Smooth muscle cell (in vitro differentiated cells): ENCODE measurements at regions not wholly inside any gene's neighbourhood (a gene's known extent, or its start where the extent isn't known, plus 50 kb on each side); places are given as distances from the start of the nearest gene placed in this dataset.

Experiments used
- DNase-seq: peaks from one replicate; lab custom pipeline; 2025; ENCODE audit not compliant: unreplicated experiment; lab: John Stamatoyannopoulos, UW
- H2AFZ ChIP-seq: fragments of 200-600 bp; sonication (generic); 2 replicates; pipeline ENCODE4 v1.6.0; 2016; ENCODE audit warnings: antibody characterized with exemption, low read depth, mild to moderate bottlenecking
- H3F3A ChIP-seq: fragments of 200-600 bp; sonication (generic); 2 replicates; pipeline ENCODE4 v1.6.0; 2017; ENCODE audit warnings: antibody characterized with exemption, low read depth
- H3K27ac ChIP-seq: fragments of 200-600 bp; sonication (generic); 2 replicates; pipeline ENCODE4 v1.5.1; 2016; ENCODE audit warnings: low read depth, mild to moderate bottlenecking
- H3K27me3 ChIP-seq: fragments of 200-600 bp; sonication (generic); 2 replicates; pipeline ENCODE4 v1.6.1; 2016; ENCODE audit warnings: low read depth, mild to moderate bottlenecking
- H3K36me3 ChIP-seq: fragments of 200-600 bp; sonication (generic); 2 replicates; pipeline ENCODE4 v1.5.1; 2016; ENCODE audit warnings: low read depth
- H3K4me1 ChIP-seq: fragments of 200-600 bp; sonication (generic); 2 replicates; pipeline ENCODE4 v1.5.1; 2016; ENCODE audit warnings: low read depth
- H3K4me2 ChIP-seq: fragments of 200-600 bp; sonication (generic); 2 replicates; pipeline ENCODE4 v1.6.0; 2016; ENCODE audit warnings: mild to moderate bottlenecking
- H3K4me3 ChIP-seq: fragments of 200-600 bp; sonication (generic); 2 replicates; pipeline ENCODE4 v1.5.1; 2016; ENCODE audit warnings: mild to moderate bottlenecking
- H3K79me2 ChIP-seq: fragments of 200-600 bp; sonication (generic); 2 replicates; pipeline ENCODE4 v1.6.0; 2016; ENCODE audit warnings: low read depth, mild to moderate bottlenecking
- H3K9ac ChIP-seq: fragments of 200-600 bp; sonication (generic); 2 replicates; pipeline ENCODE4 v1.6.0; 2016; ENCODE audit warnings: low read depth
- H3K9me3 ChIP-seq: fragments of 200-600 bp; sonication (generic); replicated peaks from 2 replicates; pipeline ENCODE4 v1.5.1; 2016; ENCODE audit warnings: low read depth
- H4K20me1 ChIP-seq: fragments of 200-600 bp; sonication (generic); 2 replicates; pipeline ENCODE4 v1.6.0; 2016; ENCODE audit warnings: low read depth
- WGBS: methylation state at CpG from one replicate; pipeline ENCODE4 v1.1.7; 2016; ENCODE audit warnings: low lambda C conversion rate; 5-methylcytosine and 5-hydroxymethylcytosine counted together
- TF ChIP-seq, protein P1 (sequence below): fragments of 200-600 bp; sonication (generic); IDR thresholded peaks from 2 replicates; pipeline ENCODE4 v1.5.1; 2017; ENCODE audit warnings: borderline replicate concordance, mild to moderate bottlenecking, antibody characterized with exemption; ENCODE audit not compliant: insufficient read depth, poor library complexity, severe bottlenecking

DNA sequence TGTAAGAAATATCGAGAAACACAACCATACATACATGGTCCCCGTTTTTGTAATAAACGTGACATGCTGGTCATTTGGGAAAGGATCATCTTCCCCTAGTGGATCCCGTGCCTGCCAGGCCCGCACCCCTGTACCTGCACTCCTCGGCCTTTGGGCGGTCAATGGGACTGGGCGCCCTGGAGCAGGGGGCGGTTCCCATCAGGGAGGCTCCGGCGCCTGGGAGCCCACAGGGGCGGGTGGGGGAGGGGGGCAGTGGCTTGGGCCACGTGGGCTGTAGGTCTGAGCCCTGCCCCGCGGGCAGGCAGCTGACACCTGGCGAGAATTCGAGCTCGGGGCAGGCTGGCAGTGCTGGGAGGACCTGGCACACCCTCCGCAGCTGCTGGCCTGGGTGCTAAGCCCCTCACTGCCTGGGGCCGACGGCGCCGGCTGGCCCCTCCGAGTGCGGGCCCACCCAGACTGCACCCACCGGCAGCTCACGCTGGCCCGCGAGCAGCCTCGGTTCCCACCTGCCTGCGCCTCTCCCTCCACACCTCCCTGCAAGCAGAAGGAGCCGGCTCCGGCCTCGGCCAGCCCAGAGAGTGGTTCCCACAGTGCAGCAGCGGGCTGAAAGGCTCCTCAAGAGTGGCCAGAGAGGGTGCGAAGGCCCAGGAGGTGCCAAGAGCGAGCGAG lies 361.6 kb upstream of the GRM3 start:
- Histone ChIP-seq H3K4me3 (no peak overlapping the region), H3K36me3 (no peaks in the 10 kb centered on the region), H3F3A (no peaks in the 10 kb centered on the region), H3K27ac (no peak overlapping the region), H3K27me3 (no peaks in the 10 kb centered on the region), H2AFZ (no peak overlapping the region), H3K4me1 (no peaks in the 10 kb centered on the region), H4K20me1 (no peaks in the 10 kb centered on the region), H3K9me3 (no peaks in the 10 kb centered on the region), H3K79me2 (no peaks in the 10 kb centered on the region), H3K9ac (no peak overlapping the region), H3K4me2 (no peak overlapping the region)
- no peak for DNase-seq
- TF ChIP-seq, protein P1, sequence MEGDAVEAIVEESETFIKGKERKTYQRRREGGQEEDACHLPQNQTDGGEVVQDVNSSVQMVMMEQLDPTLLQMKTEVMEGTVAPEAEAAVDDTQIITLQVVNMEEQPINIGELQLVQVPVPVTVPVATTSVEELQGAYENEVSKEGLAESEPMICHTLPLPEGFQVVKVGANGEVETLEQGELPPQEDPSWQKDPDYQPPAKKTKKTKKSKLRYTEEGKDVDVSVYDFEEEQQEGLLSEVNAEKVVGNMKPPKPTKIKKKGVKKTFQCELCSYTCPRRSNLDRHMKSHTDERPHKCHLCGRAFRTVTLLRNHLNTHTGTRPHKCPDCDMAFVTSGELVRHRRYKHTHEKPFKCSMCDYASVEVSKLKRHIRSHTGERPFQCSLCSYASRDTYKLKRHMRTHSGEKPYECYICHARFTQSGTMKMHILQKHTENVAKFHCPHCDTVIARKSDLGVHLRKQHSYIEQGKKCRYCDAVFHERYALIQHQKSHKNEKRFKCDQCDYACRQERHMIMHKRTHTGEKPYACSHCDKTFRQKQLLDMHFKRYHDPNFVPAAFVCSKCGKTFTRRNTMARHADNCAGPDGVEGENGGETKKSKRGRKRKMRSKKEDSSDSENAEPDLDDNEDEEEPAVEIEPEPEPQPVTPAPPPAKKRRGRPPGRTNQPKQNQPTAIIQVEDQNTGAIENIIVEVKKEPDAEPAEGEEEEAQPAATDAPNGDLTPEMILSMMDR, result no peak
- WGBS, result 98% methylated on average over 33 of the region's 38 CpGs

DNA sequence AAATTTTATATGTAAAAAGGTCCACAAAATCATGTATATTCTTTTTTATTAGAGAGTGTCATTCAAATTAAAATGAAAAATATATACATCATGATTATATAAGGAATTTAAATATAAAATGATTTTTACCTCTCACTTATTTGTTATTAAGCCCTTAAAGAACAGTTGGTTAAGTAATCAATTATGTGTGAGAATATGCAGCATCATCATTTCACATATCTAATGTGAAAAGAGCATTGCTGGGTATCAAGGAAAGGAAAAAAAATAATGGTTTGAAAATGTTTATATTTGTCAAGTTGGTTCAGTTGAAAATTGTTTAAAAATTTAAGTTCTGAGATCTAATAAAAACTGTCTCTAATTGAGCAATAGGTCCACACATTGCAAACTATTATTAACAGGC lies 363.6 kb upstream of the GRM3 start:
- Histone ChIP-seq H4K20me1 (no peaks in the 10 kb centered on the region), H3K4me1 (no peaks in the 10 kb centered on the region), H2AFZ (no peak overlapping the region), H3K79me2 (no peaks in the 10 kb centered on the region), H3F3A (no peaks in the 10 kb centered on the region), H3K9ac (no peak overlapping the region), H3K4me2 (no peak overlapping the region), H3K27ac (no peak overlapping the region), H3K9me3 (no peaks in the 10 kb centered on the region), H3K4me3 (no peak overlapping the region), H3K27me3 (no peaks in the 10 kb centered on the region), H3K36me3 (no peaks in the 10 kb centered on the region)
- DNase-seq, result no peak
- TF ChIP-seq, protein P1, result no peak

DNA sequence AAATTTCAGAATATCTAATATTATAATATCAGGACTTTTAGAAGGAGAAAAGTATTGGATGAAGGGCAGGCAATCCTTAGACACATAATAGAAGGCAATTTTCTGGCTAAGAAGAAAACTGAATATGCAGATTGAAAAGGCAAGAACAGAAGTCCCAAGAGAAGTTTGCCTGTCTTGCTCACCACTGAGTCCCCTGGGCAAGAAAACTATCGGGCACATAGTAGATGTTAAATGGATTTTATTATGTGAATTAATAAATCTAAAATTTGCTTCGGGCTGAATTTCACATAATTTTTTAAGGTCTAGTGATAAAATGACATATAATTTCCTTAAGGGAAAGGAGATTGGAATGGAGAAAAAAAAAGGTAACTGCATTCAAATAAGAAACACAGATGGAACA lies 380.9 kb upstream of the GRM3 start:
- TF ChIP-seq, protein P1, result no peak
- Histone ChIP-seq H3K4me3 (no peak overlapping the region), H3K9me3 (no peaks in the 10 kb centered on the region), H3K79me2 (no peaks in the 10 kb centered on the region), H4K20me1 (no peaks in the 10 kb centered on the region), H3K27ac (no peak overlapping the region), H3K4me1 (no peaks in the 10 kb centered on the region), H2AFZ (no peak overlapping the region), H3K4me2 (no peak overlapping the region), H3K36me3 (no peaks in the 10 kb centered on the region), H3F3A (no peaks in the 10 kb centered on the region), H3K9ac (no peak overlapping the region), H3K27me3 (no peaks in the 10 kb centered on the region)
- DNase-seq, result no peak
- 91% methylated on average over 2 of the region's 2 CpGs for WGBS

DNA sequence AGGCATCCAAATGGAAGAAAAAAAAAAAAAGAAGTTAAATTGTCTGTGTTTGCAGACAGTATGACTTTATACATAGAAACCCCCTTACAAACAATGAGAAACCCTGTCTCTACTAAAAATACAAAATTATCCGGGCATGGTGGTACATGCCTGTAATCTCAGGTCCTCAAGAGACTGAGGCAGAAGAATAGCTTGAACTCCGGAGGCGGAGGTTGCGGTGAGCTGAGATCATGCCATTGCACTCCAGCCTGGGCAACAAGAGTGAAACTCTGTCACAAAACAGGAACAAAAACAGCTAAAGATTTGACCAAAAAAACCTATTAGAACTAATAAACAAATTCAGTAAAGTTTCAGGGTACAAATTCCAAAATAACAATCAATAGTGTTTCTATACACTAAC lies 385.8 kb upstream of the GRM3 start:
- H3K4me3 ChIP-seq, result no peak overlapping the region
- H3K4me2 ChIP-seq, result no peak overlapping the region
- H3K4me1 ChIP-seq, result no peaks in the 10 kb centered on the region
- H3K9me3 ChIP-seq, result no peaks in the 10 kb centered on the region
- no peaks in the 10 kb centered on the region for H3F3A ChIP-seq
- H3K36me3 ChIP-seq, result no peaks in the 10 kb centered on the region
- no peak overlapping the region for H3K9ac ChIP-seq
- H3K27me3 ChIP-seq, result no peaks in the 10 kb centered on the region
- TF ChIP-seq, protein P1, result no peak
- DNase-seq, result no peak
- no peaks in the 10 kb centered on the region for H3K79me2 ChIP-seq
- H3K27ac ChIP-seq, result no peak overlapping the region
- no peak overlapping the region for H2AFZ ChIP-seq
- 95% methylated on average over 4 of the region's 4 CpGs for WGBS
- H4K20me1 ChIP-seq, result no peaks in the 10 kb centered on the region
